ENCODE measurements at regions not wholly inside any gene's neighbourhood (a gene's known extent, or its start where the extent isn't known, plus 50 kb on each side); places are given as distances from the start of the nearest gene placed in this dataset.

DNA sequence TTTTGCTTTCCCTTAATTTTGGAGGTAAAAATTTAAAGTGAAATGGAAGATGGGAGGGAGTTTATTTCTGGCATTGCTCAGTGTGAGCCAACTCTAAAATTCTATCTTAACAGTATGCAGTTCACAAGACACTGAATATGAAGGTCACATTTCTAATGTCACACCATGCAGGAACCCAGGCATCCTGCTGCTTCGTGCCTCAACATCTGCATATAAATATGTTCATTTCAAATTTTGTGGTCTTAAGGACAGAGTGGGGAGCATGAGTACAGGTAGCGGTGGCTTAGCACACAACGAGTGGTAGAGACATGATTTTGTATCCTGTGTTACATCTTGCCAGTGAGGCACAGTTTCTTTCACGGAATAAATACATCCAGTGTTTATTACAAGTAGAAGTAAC, 102.4 kb downstream of the ARL4C start:
- Histone ChIP-seq H2AFZ (ENCODE audit: low read length) (no peak overlapping the region), H3K9ac (ENCODE audit: low read depth, low read length, poor library complexity, severe bottlenecking) (no peak overlapping the region), H3F3A (ENCODE audit: low read depth) (no peaks in the 10 kb centered on the region), H3K36me3 (ENCODE audit: insufficient read depth, low read length) (no peaks in the 10 kb centered on the region), H3K4me1 (ENCODE audit: insufficient read depth, low read length, poor library complexity, severe bottlenecking) (peaks cover 13% of the 10 kb centered on the region), H4K20me1 (ENCODE audit: insufficient read depth, low read length, poor library complexity, severe bottlenecking) (no peaks in the 10 kb centered on the region), H3K9me3 (ENCODE audit: insufficient read depth, low read depth, low read length) (no peaks in the 10 kb centered on the region), H3K4me3 (ENCODE audit: low read length, poor library complexity, severe bottlenecking) (no peak overlapping the region), H3K79me2 (ENCODE audit: insufficient read depth, low read length) (no peaks in the 10 kb centered on the region), H3K9me2 (replicated peaks; ENCODE audit: low read depth, low read length) (no peaks in the 10 kb centered on the region), H3K4me2 (ENCODE audit: low read depth, low read length, poor library complexity, severe bottlenecking) (no peak overlapping the region), H3K27me3 (ENCODE audit: insufficient read depth, low read length, poor library complexity, severe bottlenecking) (no peaks in the 10 kb centered on the region)
- TF ChIP-seq EZH2phosphoT487 (IDR thresholded peaks at IDR 0.05; ENCODE audit: borderline replicate concordance) = no peak
- TF ChIP-seq, protein P1, sequence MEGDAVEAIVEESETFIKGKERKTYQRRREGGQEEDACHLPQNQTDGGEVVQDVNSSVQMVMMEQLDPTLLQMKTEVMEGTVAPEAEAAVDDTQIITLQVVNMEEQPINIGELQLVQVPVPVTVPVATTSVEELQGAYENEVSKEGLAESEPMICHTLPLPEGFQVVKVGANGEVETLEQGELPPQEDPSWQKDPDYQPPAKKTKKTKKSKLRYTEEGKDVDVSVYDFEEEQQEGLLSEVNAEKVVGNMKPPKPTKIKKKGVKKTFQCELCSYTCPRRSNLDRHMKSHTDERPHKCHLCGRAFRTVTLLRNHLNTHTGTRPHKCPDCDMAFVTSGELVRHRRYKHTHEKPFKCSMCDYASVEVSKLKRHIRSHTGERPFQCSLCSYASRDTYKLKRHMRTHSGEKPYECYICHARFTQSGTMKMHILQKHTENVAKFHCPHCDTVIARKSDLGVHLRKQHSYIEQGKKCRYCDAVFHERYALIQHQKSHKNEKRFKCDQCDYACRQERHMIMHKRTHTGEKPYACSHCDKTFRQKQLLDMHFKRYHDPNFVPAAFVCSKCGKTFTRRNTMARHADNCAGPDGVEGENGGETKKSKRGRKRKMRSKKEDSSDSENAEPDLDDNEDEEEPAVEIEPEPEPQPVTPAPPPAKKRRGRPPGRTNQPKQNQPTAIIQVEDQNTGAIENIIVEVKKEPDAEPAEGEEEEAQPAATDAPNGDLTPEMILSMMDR (conservative IDR thresholded peaks at IDR 0.05; ENCODE audit: low read length) = no peak

DNA sequence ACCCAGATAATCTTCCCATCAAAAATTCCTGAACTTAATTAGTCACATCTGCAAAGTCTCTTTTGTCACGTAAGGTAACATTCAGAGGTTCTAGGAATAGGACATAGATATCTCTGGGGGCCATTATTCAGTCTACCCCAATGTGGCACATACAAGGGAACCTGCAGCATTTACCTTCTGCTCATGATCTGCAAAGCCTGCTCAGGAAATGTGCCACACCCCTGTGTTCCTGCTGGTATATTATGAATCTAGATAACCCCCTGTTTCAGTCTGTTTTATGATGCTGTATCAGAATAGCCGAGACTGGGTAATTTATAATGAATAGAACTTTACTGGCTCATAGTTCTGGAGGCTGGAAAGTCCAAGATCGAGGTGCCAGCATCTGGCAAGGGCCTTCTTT, 103.5 kb downstream of the ARL4C start:
- no peaks in the 10 kb centered on the region for H3K79me2 ChIP-seq (ENCODE audit: insufficient read depth, low read length)
- H3K9me3 ChIP-seq (ENCODE audit: insufficient read depth, low read depth, low read length) = no peaks in the 10 kb centered on the region
- H3K9ac ChIP-seq (ENCODE audit: low read depth, low read length, poor library complexity, severe bottlenecking) = no peak overlapping the region
- peaks cover 13% of the 10 kb centered on the region for H3K4me1 ChIP-seq (ENCODE audit: insufficient read depth, low read length, poor library complexity, severe bottlenecking)
- no peaks in the 10 kb centered on the region for H3F3A ChIP-seq (ENCODE audit: low read depth)
- no peaks in the 10 kb centered on the region for H3K27me3 ChIP-seq (ENCODE audit: insufficient read depth, low read length, poor library complexity, severe bottlenecking)
- no peak overlapping the region for H3K4me3 ChIP-seq (ENCODE audit: low read length, poor library complexity, severe bottlenecking)
- no peaks in the 10 kb centered on the region for H4K20me1 ChIP-seq (ENCODE audit: insufficient read depth, low read length, poor library complexity, severe bottlenecking)
- H3K9me2 ChIP-seq (replicated peaks; ENCODE audit: low read depth, low read length) = no peaks in the 10 kb centered on the region
- H3K36me3 ChIP-seq (ENCODE audit: insufficient read depth, low read length) = no peaks in the 10 kb centered on the region
- no peak overlapping the region for H3K4me2 ChIP-seq (ENCODE audit: low read depth, low read length, poor library complexity, severe bottlenecking)
- TF ChIP-seq, protein P1 (conservative IDR thresholded peaks at IDR 0.05; ENCODE audit: low read length) = no peak
- no peak for TF ChIP-seq EZH2phosphoT487 (IDR thresholded peaks at IDR 0.05; ENCODE audit: borderline replicate concordance)
- H2AFZ ChIP-seq (ENCODE audit: low read length) = no peak overlapping the region

DNA sequence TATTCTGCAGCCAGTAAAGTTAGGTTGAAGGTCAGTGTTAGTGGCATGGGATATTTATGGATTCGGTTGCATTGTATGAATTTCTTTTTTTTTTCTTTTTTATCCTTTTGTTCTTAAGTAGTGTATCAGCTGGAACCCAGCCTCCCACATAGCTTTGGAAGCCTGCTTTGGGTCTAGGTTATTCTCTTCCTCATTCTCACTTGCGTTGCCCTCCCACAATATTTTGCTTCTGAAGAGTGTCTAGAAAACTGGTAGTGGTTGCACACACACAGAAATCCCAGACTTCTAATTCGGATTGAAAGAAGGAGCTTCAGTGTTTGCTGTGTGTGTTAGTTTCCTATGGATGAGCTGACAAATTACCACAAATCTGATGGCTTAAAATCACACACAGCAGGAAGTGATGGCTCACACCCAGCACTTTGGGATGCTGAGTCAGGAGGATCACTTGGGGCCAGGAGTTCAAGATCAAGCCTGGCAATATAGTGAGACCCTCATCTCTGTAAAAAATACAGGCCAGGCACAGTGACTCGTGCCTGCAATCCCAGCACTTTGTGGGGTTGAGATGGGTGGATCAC, 104.8 kb downstream of the ARL4C start:
- H3F3A ChIP-seq (ENCODE audit: low read depth) = no peaks in the 10 kb centered on the region
- no peak overlapping the region for H3K4me3 ChIP-seq (ENCODE audit: low read length, poor library complexity, severe bottlenecking)
- H3K9me3 ChIP-seq (ENCODE audit: insufficient read depth, low read depth, low read length) = no peaks in the 10 kb centered on the region
- no peak overlapping the region for H3K9ac ChIP-seq (ENCODE audit: low read depth, low read length, poor library complexity, severe bottlenecking)
- no peaks in the 10 kb centered on the region for H4K20me1 ChIP-seq (ENCODE audit: insufficient read depth, low read length, poor library complexity, severe bottlenecking)
- no peak overlapping the region for H3K4me2 ChIP-seq (ENCODE audit: low read depth, low read length, poor library complexity, severe bottlenecking)
- no peaks in the 10 kb centered on the region for H3K27me3 ChIP-seq (ENCODE audit: insufficient read depth, low read length, poor library complexity, severe bottlenecking)
- H3K9me2 ChIP-seq (replicated peaks; ENCODE audit: low read depth, low read length) = no peaks in the 10 kb centered on the region
- TF ChIP-seq, protein P1 (conservative IDR thresholded peaks at IDR 0.05; ENCODE audit: low read length) = no peak
- TF ChIP-seq EZH2phosphoT487 (IDR thresholded peaks at IDR 0.05; ENCODE audit: borderline replicate concordance) = no peak
- no peak overlapping the region for H2AFZ ChIP-seq (ENCODE audit: low read length)
- H3K4me1 ChIP-seq (ENCODE audit: insufficient read depth, low read length, poor library complexity, severe bottlenecking) = peaks cover 13% of the 10 kb centered on the region
- H3K79me2 ChIP-seq (ENCODE audit: insufficient read depth, low read length) = no peaks in the 10 kb centered on the region
- no peaks in the 10 kb centered on the region for H3K36me3 ChIP-seq (ENCODE audit: insufficient read depth, low read length)

Measured in Loucy (cell line).